ENCODE measurements at regions not wholly inside any gene's neighbourhood (a gene's known extent, or its start where the extent isn't known, plus 50 kb on each side); places are given as distances from the start of the nearest gene placed in this dataset.
"Not testable (repeated sequence)": the region's sequence is repeated elsewhere in the genome, so short reads cannot be mapped to it uniquely, and the experiment has no call there.

GRCh38 chrX:56366901-56367300 lies 134.7 kb downstream of the KLF8 start:
- Histone ChIP-seq H3K4me1 (no peaks in the 10 kb centered on the region), H3K9me3 (no peaks in the 10 kb centered on the region), H3K4me3 (no peak overlapping the region), H3K27ac (no peak overlapping the region), H3K4me2 (no peak overlapping the region)
- TF ChIP-seq SREBF2 (IDR thresholded peaks at IDR 0.05) (no peak), MAFK (IDR thresholded peaks at IDR 0.05; ENCODE audit: partially characterized antibody) (no peak), BHLHE40 (IDR thresholded peaks at IDR 0.05; ENCODE audit: low read depth, low read length) (no peak), HOXB13 (CRISPR knock-in tag; IDR thresholded peaks at IDR 0.05; ENCODE audit: low read depth) (no peak), SMC3 (IDR thresholded peaks at IDR 0.05) (no peak), PHF8 (IDR thresholded peaks at IDR 0.05; ENCODE audit: borderline replicate concordance, low read depth) (no peak), HOXB5 (CRISPR knock-in tag; IDR thresholded peaks at IDR 0.05) (no peak), CHD2 (IDR thresholded peaks at IDR 0.05; ENCODE audit: low read length, partially characterized antibody) (no peak), HDAC2 (IDR thresholded peaks at IDR 0.05) (no peak), RARB (CRISPR knock-in tag; IDR thresholded peaks at IDR 0.05) (no peak)
- WGBS (ENCODE audit: missing lambda C conversion rate), result 10% methylated on average over 2 of the region's 9 CpGs
- POLR2A ChIA-PET, result no interaction called here
- no peak for ATAC-seq
- CTCF ChIA-PET, result no interaction called here
- DNase-seq (ENCODE audit: low read depth in 1 of 2, low spot score in 1 of 2), result no peak
- no peak for FAIRE-seq

GRCh38 chrX:56368962-56369361 lies 136.8 kb downstream of the KLF8 start:
- no peak overlapping the region for H3K27ac ChIP-seq
- DNase-seq (ENCODE audit: low read depth in 1 of 2, low spot score in 1 of 2) (no peak), FAIRE-seq (no peak), ATAC-seq (no peak)
- CTCF ChIA-PET, result no interaction called here
- no peaks in the 10 kb centered on the region for H3K4me1 ChIP-seq
- no peak overlapping the region for H3K4me2 ChIP-seq
- no peaks in the 10 kb centered on the region for H3K9me3 ChIP-seq
- POLR2A ChIA-PET, result no interaction called here
- 0% methylated on average over 1 of the region's 1 CpG for WGBS (ENCODE audit: missing lambda C conversion rate)
- H3K4me3 ChIP-seq, result no peak overlapping the region
- TF ChIP-seq ZSCAN20 (CRISPR knock-in tag; IDR thresholded peaks at IDR 0.05) (no peak), BHLHE40 (IDR thresholded peaks at IDR 0.05; ENCODE audit: low read depth, low read length) (no peak), HOXB13 (CRISPR knock-in tag; IDR thresholded peaks at IDR 0.05; ENCODE audit: low read depth) (no peak), KDM1A (IDR thresholded peaks at IDR 0.05; ENCODE audit: low read depth) (no peak), CHD4 (IDR thresholded peaks at IDR 0.05; ENCODE audit: borderline replicate concordance) (no peak), SREBF2 (IDR thresholded peaks at IDR 0.05) (no peak), PBX3 (IDR thresholded peaks at IDR 0.05) (no peak), ESRRA (IDR thresholded peaks at IDR 0.05; ENCODE audit: borderline replicate concordance, low read length) (no peak)

GRCh38 chrX:56379984-56380780 lies 148.0 kb downstream of the KLF8 start:
- H3K4me3 ChIP-seq; H3K4me2 ChIP-seq; H3K27ac ChIP-seq; H3K9me3 ChIP-seq; CTCF ChIA-PET; H3K4me1 ChIP-seq; DNase-seq (ENCODE audit: low read depth in 1 of 2, low spot score in 1 of 2); ATAC-seq; FAIRE-seq; POLR2A ChIA-PET: not testable (repeated sequence)
- no CpG with 5 or more reads among the region's 41 CpGs for WGBS (ENCODE audit: missing lambda C conversion rate)

GRCh38 chrX:56382278-56382677 lies 150.1 kb downstream of the KLF8 start:
- TF ChIP-seq KDM1A (IDR thresholded peaks at IDR 0.05; ENCODE audit: low read depth) (no peak), CBX2 (IDR thresholded peaks at IDR 0.05; ENCODE audit: borderline replicate concordance, low read depth) (no peak), E2F6 (IDR thresholded peaks at IDR 0.05; ENCODE audit: borderline replicate concordance, low read depth) (no peak), RNF2 (IDR thresholded peaks at IDR 0.05; ENCODE audit: borderline replicate concordance, low read depth) (no peak), POLR2AphosphoS2 (conservative IDR thresholded peaks at IDR 0.05; ENCODE audit: low read length) (no peak)
- 0% methylated on average over 3 of the region's 3 CpGs for WGBS (ENCODE audit: missing lambda C conversion rate)
- Histone ChIP-seq H3K4me3 (no peak overlapping the region), H3K4me1 (no peaks in the 10 kb centered on the region), H3K27ac (no peak overlapping the region), H3K4me2 (no peak overlapping the region), H3K9me3 (no peaks in the 10 kb centered on the region)
- no peak for DNase-seq (ENCODE audit: low read depth in 1 of 2, low spot score in 1 of 2)
- FAIRE-seq, result no peak
- ChIA-PET POLR2A (no interaction called here), CTCF (no interaction called here)
- no peak for ATAC-seq

Data from A549 (cell line).